ENCODE measurements at regions not wholly inside any gene's neighbourhood (a gene's known extent, or its start where the extent isn't known, plus 50 kb on each side); places are given as distances from the start of the nearest gene placed in this dataset.

- Histone ChIP-seq H3K9me3 (peaks cover 0 to 7% of the 10 kb centered on the region in 2 donors), H3K27me3 (no peaks in the 10 kb centered on the region), H3K4me3 (no peak overlapping the region), H3K4me1 (no peaks in the 10 kb centered on the region), H3K27ac (no peak overlapping the region), H3K36me3 (no peaks in the 10 kb centered on the region)
- TF ChIP-seq CTCF (IDR thresholded peaks at IDR 0.05), result no peak
- DNase-seq (ENCODE audit: low spot score in 2 of 2), result no peak
- intact Hi-C loops (cut with DNase I), result no loop called here
These were observed 378.1 kb downstream of the LMO4 start for GRCh38 chr1:87706779-87707228.

GRCh38 chr1:87707411-87707810, 378.7 kb downstream of the LMO4 start:
- Histone ChIP-seq H3K27me3 (no peaks in the 10 kb centered on the region), H3K4me1 (no peaks in the 10 kb centered on the region), H3K4me3 (no peak overlapping the region), H3K9me3 (peaks cover 0 to under 1% of the 10 kb centered on the region in 2 donors), H3K27ac (no peak overlapping the region), H3K36me3 (no peaks in the 10 kb centered on the region)
- TF ChIP-seq CTCF (IDR thresholded peaks at IDR 0.05), result no peak
- intact Hi-C loops (cut with DNase I), result no loop called here
- DNase-seq (ENCODE audit: low spot score in 2 of 2), result no peak

- DNase-seq (ENCODE audit: low spot score in 2 of 2), result no peak
- intact Hi-C loops (cut with DNase I), result no loop called here
- Histone ChIP-seq H3K36me3 (no peaks in the 10 kb centered on the region), H3K27me3 (no peaks in the 10 kb centered on the region), H3K4me3 (no peak overlapping the region), H3K27ac (no peak overlapping the region), H3K9me3 (no peaks in the 10 kb centered on the region), H3K4me1 (no peaks in the 10 kb centered on the region)
- no peak for TF ChIP-seq CTCF (IDR thresholded peaks at IDR 0.05)
These were observed 383.8 kb downstream of the LMO4 start for GRCh38 chr1:87712261-87713010.

GRCh38 chr1:87714278-87714677, 385.6 kb downstream of the LMO4 start:
- H3K9me3 ChIP-seq, result no peaks in the 10 kb centered on the region
- H3K36me3 ChIP-seq, result no peaks in the 10 kb centered on the region
- intact Hi-C loops (cut with DNase I), result no loop called here
- TF ChIP-seq CTCF (IDR thresholded peaks at IDR 0.05), result no peak
- H3K4me1 ChIP-seq, result no peaks in the 10 kb centered on the region
- DNase-seq (ENCODE audit: low spot score in 2 of 2), result no peak
- no peak overlapping the region for H3K4me3 ChIP-seq
- no peaks in the 10 kb centered on the region for H3K27me3 ChIP-seq
- no peak overlapping the region for H3K27ac ChIP-seq

- DNase-seq (ENCODE audit: low spot score in 2 of 2), result no peak
- Histone ChIP-seq H3K4me1 (no peaks in the 10 kb centered on the region), H3K27ac (no peak overlapping the region), H3K9me3 (no peaks in the 10 kb centered on the region), H3K27me3 (no peaks in the 10 kb centered on the region), H3K4me3 (no peak overlapping the region), H3K36me3 (no peaks in the 10 kb centered on the region)
- no peak for TF ChIP-seq CTCF (IDR thresholded peaks at IDR 0.05)
- intact Hi-C loops (cut with DNase I), result no loop called here
These were observed 386.4 kb downstream of the LMO4 start for GRCh38 chr1:87715052-87715451.

Data from ascending aorta (tissue), 2 donors.